Karpas-422 (cell line): ENCODE measurements at regions not wholly inside any gene's neighbourhood (a gene's known extent, or its start where the extent isn't known, plus 50 kb on each side); places are given as distances from the start of the nearest gene placed in this dataset.
"Not testable (repeated sequence)": the region's sequence is repeated elsewhere in the genome, so short reads cannot be mapped to it uniquely, and the experiment has no call there.

Experiments used
- DNase-seq: peaks from one replicate; pipeline ENCODE4 v3.0.0-alpha.2; 2015
- H2AFZ ChIP-seq: fragments of 200-600 bp; sonication (generic); 2 replicates; pipeline ENCODE4 v1.6.1; 2014; ENCODE audit warnings: antibody characterized with exemption, low read length, mixed read lengths
- H3K27ac ChIP-seq: fragments of 200-600 bp; sonication (generic); 2 replicates; pipeline ENCODE4 v1.5.1; 2014; ENCODE audit warnings: mild to moderate bottlenecking, low read length, moderate library complexity
- H3K27me3 ChIP-seq: fragments of 200-600 bp; sonication (generic); 2 replicates; pipeline ENCODE4 v1.6.1; 2014; ENCODE audit warnings: low read length, mixed read lengths
- H3K36me3 ChIP-seq: fragments of 200-600 bp; sonication (generic); 2 replicates; pipeline ENCODE4 v1.6.1; 2014; ENCODE audit warnings: low read length, mixed read lengths; ENCODE audit not compliant: insufficient read depth
- H3K4me1 ChIP-seq: fragments of 200-600 bp; sonication (generic); 2 replicates; pipeline ENCODE4 v1.6.1; 2014; ENCODE audit warnings: mild to moderate bottlenecking, low read length, mixed read lengths
- H3K4me2 ChIP-seq: fragments of 200-600 bp; sonication (generic); 2 replicates; pipeline ENCODE4 v1.6.1; 2014; ENCODE audit warnings: low read length, low read depth, mild to moderate bottlenecking; ENCODE audit not compliant: poor library complexity, severe bottlenecking
- H3K4me3 ChIP-seq: fragments of 200-600 bp; sonication (generic); 2 replicates; pipeline ENCODE4 v1.5.1; 2014; ENCODE audit warnings: mild to moderate bottlenecking, antibody characterized with exemption, low read length, mixed read lengths
- H3K79me2 ChIP-seq: fragments of 200-600 bp; sonication (generic); 2 replicates; pipeline ENCODE4 v1.6.1; 2014; ENCODE audit warnings: mild to moderate bottlenecking, low read length, mixed read lengths
- H3K9ac ChIP-seq: fragments of 200-600 bp; sonication (generic); 2 replicates; pipeline ENCODE4 v1.6.0; 2014; ENCODE audit warnings: low read length
- H3K9me2 ChIP-seq: fragments of 200-600 bp; sonication (generic), shearing (Covaris generic); replicated peaks from 2 replicates; pipeline ENCODE4 v1.6.0; 2014; ENCODE audit warnings: mild to moderate bottlenecking, low read length, moderate library complexity; ENCODE audit not compliant: insufficient read depth
- H3K9me3 ChIP-seq: fragments of 300-700, 200-600 bp; sonication (generic); 2 replicates; pipeline ENCODE4 v1.6.1; 2014; ENCODE audit warnings: low read length, mixed read lengths
- H4K20me1 ChIP-seq: fragments of 200-600 bp; sonication (generic); 2 replicates; pipeline ENCODE4 v1.6.1; 2014; ENCODE audit warnings: mild to moderate bottlenecking, antibody characterized with exemption, low read length, low read depth; ENCODE audit not compliant: insufficient read depth

- not testable (repeated sequence) for H4K20me1 ChIP-seq, H3K4me2 ChIP-seq, H3K36me3 ChIP-seq, H3K4me3 ChIP-seq, H2AFZ ChIP-seq, H3K79me2 ChIP-seq, H3K9me3 ChIP-seq, H3K4me1 ChIP-seq, DNase-seq, H3K27ac ChIP-seq, H3K27me3 ChIP-seq, H3K9ac ChIP-seq, H3K9me2 ChIP-seq
These were observed 100.7 kb downstream of the SPDYE17 start for GRCh38 chr7:76931441-76931840.

- not testable (repeated sequence) for H3K4me1 ChIP-seq
These were observed 101.7 kb downstream of the SPDYE17 start for GRCh38 chr7:76930416-76930815.

GRCh38 chr7:76928751-76929150 lies 103.4 kb downstream of the SPDYE17 start:
- H3K36me3 ChIP-seq, H3K4me2 ChIP-seq, H3K9ac ChIP-seq, H3K27ac ChIP-seq, H2AFZ ChIP-seq, H4K20me1 ChIP-seq, H3K9me3 ChIP-seq, H3K79me2 ChIP-seq, H3K4me3 ChIP-seq, DNase-seq, H3K9me2 ChIP-seq, H3K4me1 ChIP-seq, H3K27me3 ChIP-seq: not testable (repeated sequence)

More at GRCh38 chr7:76930416-76930815, 101.7 kb downstream of the SPDYE17 start:
- not testable (repeated sequence) for H3K27ac ChIP-seq, H3K4me2 ChIP-seq, DNase-seq, H3K27me3 ChIP-seq, H2AFZ ChIP-seq, H4K20me1 ChIP-seq, H3K9ac ChIP-seq, H3K36me3 ChIP-seq, H3K79me2 ChIP-seq, H3K9me3 ChIP-seq, H3K9me2 ChIP-seq, H3K4me3 ChIP-seq

- H3K4me1 ChIP-seq, H3K4me3 ChIP-seq, H4K20me1 ChIP-seq, H3K9me3 ChIP-seq, H3K27me3 ChIP-seq, H3K36me3 ChIP-seq, H3K4me2 ChIP-seq, H2AFZ ChIP-seq, DNase-seq, H3K27ac ChIP-seq, H3K9ac ChIP-seq, H3K79me2 ChIP-seq, H3K9me2 ChIP-seq: not testable (repeated sequence)
These were observed 104.3 kb downstream of the SPDYE17 start for GRCh38 chr7:76927741-76928393.

- H3K4me1 ChIP-seq, H3K36me3 ChIP-seq, H3K9me2 ChIP-seq, DNase-seq, H3K4me3 ChIP-seq, H3K79me2 ChIP-seq, H3K27me3 ChIP-seq, H2AFZ ChIP-seq, H3K9ac ChIP-seq, H3K27ac ChIP-seq, H3K9me3 ChIP-seq, H4K20me1 ChIP-seq, H3K4me2 ChIP-seq: not testable (repeated sequence)
These were observed 105.7 kb downstream of the SPDYE17 start for GRCh38 chr7:76926416-76926815.

GRCh38 chr7:76924756-76925155 lies 107.4 kb downstream of the SPDYE17 start:
- not testable (repeated sequence) for H3K79me2 ChIP-seq, H3K27ac ChIP-seq, H3K4me1 ChIP-seq, H4K20me1 ChIP-seq, H3K9ac ChIP-seq, H3K9me2 ChIP-seq, H3K4me3 ChIP-seq, H3K4me2 ChIP-seq, H3K27me3 ChIP-seq, H3K9me3 ChIP-seq, H2AFZ ChIP-seq, H3K36me3 ChIP-seq
- peak; percentile 45 for DNase-seq

- H3K9ac ChIP-seq, H3K9me2 ChIP-seq: not testable (repeated sequence)
These were observed 113.5 kb downstream of the SPDYE17 start for GRCh38 chr7:76918619-76919018.

GRCh38 chr7:76914361-76914760 lies 117.8 kb downstream of the SPDYE17 start:
- H3K9ac ChIP-seq, H3K4me1 ChIP-seq, H3K9me3 ChIP-seq, H3K9me2 ChIP-seq, H4K20me1 ChIP-seq, H3K27me3 ChIP-seq, H3K4me3 ChIP-seq, H3K27ac ChIP-seq, H2AFZ ChIP-seq, H3K79me2 ChIP-seq, H3K4me2 ChIP-seq, H3K36me3 ChIP-seq, DNase-seq: not testable (repeated sequence)

More at GRCh38 chr7:76918619-76919018, 113.5 kb downstream of the SPDYE17 start:
- not testable (repeated sequence) for H3K9me3 ChIP-seq, H3K4me1 ChIP-seq, H3K4me3 ChIP-seq, H4K20me1 ChIP-seq, H3K36me3 ChIP-seq, H3K27me3 ChIP-seq, H3K27ac ChIP-seq, H3K4me2 ChIP-seq, DNase-seq, H3K79me2 ChIP-seq, H2AFZ ChIP-seq
